Activated CD4-positive, alpha-beta T cell treated with anti-CD3 and anti-CD28 coated beads, Interleukin-2, amount 50 U/mL, for 16 hours (primary cell): ENCODE measurements at regions not wholly inside any gene's neighbourhood (a gene's known extent, or its start where the extent isn't known, plus 50 kb on each side); places are given as distances from the start of the nearest gene placed in this dataset.
A peak's percentile ranks its signal among the peaks of the same experiment; 100 is the strongest.

ENCODE experiments used
- DNase-seq: peaks from one replicate; pipeline ENCODE4 v3.0.0-alpha.2; 2020

DNA sequence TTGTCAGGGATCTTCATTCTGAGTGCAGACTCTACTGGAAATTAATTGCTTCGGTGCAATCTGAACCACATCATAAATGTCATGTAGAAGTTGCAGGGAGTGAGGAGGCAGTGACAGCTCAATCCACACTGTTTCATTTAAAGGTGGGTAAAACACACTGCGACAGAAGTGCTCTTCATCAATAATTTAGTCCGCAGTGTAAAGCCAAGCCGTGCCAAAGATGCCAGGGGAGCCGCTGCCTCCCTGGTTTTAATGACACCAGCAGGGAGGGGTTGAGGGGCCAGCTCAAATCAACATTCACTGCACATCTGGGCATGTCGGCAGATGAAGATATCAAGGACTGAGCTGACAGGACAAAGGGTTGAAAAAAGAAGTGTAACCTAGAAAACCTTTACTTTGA is 305.7 kb upstream of the VRK2 start:
- no peak for DNase-seq

DNA sequence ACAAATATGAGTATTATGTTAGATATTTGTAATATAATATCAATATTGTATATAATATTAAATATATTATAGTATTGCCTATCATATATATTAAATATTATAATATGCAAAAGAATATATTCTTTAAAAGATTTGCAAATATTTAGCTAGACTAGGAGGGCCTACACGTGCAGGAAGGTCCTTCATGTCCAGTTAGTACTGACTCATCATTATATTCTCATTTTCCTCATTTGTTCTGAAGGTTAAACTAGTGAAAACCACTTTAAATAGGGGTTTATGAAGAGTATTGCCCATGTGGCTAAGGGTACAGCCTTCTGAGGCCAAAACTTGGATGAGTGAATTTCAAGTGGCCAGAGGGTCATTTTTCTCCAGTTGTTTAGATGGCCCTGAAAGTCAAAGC is 293.0 kb upstream of the VRK2 start:
- no peak for DNase-seq

DNA sequence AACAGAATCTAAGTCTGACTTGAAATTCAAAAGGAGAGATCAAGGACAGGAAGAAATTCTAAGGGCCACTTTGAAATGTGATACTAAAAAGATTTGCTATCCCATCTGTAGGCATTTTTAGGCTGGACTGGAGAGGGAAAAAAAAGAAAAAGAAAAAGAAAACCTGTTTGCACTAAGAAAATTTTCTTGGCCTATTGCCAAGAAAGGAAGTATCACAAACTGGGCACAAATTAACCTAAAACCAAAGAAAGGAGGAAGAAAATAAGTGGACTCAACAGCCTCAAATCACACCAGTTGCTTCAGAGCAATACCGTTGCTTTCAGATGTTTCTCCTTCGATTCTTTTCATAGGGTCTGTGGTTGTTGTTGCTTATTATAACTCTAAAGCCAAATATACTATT is 287.9 kb upstream of the VRK2 start:
- DNase-seq = no peak

DNA sequence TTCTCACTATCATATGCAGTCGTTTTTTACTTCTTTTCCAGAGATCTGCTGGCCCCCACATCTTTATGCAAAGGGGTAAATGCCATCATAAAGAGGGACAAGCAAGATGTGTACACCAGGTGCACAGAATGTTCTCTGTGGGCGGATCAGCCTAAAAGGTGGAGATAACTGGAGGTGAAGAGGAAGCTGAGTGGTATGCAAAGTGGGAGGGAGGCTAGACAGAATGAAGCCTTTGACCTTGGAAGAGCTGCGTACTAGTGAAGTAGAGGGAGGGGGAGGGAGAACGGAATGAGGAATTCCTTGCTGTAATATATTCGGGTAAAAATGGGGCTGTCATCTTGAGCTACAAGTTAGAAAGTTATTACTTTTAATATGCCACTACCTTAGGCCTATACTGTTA is 287.5 kb upstream of the VRK2 start:
- DNase-seq = no peak

DNA sequence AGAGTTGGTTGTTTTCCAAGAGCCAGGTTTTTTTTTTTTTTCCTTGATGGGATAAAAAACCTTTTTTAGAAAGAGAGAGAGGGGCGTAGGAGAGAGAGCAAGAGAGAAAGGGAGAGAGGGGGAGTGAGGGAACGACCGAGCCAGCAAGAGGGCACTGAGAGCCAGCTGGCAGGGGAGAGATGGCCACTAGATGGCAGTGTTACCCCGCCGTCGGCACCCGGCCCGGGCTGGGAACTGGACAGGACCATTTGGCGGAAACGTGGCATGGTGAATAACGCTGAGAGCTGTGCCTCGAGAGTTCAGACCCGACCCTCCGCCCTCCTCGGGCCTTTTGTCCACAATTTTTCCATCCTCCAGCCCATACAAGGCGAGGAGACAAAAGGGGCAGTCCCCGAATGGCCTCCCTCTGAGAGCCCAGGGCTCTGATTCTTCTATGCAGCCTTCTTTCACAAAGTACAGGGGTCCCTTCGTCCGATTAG is 286.7 kb upstream of the VRK2 start:
- DNase-seq = peak; percentile 79

DNA sequence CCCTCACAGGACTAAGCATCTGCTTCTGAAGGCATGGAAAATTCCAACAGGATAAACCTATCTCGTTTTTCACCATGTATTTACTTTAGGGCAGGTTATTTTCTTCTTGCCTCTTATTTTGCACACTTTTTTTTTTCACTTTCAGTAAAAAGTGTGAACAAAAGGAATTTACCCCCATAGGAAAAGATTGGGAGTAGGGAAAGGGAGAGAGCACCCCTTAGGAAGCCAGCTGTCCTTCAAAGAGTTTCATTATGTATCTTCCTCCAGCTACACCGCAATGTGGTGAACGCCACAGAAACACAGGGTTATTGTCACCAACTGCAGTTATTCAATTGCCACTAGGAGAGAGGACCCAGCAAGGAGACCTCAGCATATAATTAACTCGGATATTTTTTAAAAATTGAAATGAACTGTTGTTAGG is 286.2 kb upstream of the VRK2 start:
- DNase-seq = no peak

DNA sequence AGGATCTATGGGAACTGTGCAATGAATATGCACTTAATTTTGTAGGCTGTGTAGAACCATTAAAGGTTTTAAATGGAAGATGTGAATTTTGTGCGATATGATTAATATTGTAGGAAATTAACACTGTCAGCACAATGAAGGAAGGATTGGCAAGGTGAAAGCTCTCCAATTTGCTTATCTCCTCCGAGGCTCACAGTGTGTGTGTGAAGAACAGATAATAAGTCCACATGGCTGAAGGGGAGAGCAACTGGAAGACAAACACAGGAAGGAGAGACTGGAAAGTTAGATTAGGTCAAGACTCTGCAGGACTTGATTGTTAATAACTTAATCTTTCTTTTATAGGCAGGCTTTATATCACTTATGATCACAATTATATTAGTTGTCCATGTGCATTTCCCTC is 269.7 kb upstream of the VRK2 start:
- no peak for DNase-seq

DNA sequence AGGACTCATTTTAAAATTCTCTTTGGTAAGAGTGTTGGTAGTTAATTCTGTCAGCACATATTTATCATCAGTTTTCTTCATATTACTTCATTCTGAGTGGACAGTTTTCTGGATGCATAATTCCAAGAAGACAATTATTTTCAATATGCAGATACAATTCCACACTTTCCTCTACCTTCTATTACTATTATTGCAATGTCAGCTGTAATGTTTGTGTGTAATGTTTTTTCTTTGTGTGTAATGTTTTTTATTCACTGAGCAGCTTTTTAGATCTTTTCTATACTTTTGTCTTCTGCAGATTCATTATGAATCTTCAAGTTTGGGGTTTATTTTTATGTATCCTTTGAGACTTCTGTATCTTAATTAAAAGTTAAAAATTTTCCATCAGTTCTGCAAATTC is 264.0 kb upstream of the VRK2 start:
- DNase-seq = no peak

DNA sequence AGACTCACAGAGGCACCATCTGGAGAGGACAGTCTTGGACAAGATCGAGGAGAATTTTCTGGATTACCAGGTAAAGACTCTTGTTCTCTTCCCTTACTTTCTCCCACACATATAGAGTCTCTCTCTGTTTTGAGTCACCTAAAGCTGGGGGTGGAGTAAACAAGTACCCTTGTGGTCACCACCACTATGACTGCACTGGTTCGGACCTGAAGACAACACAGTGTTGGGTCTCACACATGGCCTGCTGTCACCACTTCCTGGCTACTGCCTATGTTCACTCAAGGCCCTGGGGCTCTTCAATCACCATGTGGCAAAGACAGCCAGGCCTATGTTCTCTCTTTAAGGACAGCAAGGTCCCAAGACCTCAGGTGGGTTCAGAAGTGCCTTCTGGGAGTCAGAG is 253.3 kb upstream of the VRK2 start:
- no peak for DNase-seq

DNA sequence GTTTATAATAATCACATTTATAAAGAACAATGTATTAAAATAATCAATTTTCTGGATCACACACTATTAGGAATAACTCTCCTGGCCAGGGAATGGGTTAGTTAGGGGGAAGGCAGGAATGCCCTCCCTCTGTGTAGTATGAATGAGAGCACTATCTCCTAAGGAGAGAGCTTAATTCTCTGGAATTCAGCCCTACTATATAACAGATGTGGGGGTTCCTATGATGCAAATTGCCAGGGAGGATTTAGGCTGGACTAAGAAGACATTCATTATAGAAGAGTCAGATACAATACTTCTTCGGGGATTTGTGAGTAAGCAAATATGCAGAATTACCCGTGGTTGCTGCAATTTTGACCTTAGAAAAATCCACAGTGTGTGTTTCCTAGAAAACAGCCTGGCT is 250.1 kb upstream of the VRK2 start:
- no peak for DNase-seq

DNA sequence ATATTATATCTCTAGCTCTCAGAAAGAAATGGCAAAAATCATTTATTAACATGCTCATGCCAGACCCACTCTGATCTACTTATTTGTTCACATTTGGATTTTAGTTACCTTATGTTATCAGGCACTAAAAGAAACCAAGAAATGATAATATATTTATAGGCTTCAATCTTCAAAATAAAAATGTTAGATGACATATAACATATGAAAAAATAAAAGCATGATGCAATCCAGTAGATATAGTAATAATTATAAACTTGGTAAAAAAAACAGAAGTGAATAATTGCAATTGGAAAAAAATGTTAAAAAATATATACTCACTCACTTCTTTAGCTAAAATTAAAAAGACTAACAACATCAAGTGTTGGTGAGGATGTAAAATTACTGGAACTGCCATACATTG is 248.3 kb upstream of the VRK2 start:
- DNase-seq = no peak

DNA sequence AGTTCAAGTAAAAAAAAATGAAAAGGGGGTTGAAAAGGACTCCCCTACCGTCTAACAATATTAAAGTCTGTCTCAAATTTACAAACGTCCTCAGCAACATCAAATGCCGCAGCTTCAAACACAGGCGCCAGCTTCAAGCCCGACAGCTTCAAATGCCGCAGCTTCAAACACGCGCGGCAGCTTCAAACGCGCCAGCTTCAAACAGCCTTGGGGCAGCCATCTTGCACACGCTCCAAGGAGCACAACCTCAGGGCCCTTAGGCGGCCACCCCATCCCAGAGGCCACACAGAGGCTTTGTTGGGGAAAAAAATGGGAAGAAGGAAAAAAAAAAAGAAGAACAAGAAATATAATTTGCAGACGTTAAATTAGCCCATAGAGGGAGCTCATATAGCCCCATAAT is 244.4 kb upstream of the VRK2 start:
- no peak for DNase-seq

DNA sequence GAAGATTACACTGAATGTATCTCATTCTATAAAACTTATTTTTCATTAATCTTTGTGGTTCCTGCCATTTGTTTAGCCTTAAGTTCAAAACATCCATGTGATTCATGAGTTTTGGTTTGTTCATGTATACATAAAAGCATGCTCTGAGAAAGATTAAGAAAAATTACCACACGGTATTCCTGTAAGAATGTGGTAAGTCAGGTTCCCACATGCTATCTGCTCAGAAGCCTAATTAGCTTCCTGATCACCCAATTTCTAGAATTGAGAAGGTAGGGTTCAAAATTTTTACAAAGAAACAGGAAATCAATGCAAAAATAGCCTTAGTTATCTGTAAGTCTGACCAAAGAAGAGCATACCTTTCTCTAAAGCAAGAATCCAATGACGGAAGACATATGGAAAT is 241.6 kb upstream of the VRK2 start:
- no peak for DNase-seq

DNA sequence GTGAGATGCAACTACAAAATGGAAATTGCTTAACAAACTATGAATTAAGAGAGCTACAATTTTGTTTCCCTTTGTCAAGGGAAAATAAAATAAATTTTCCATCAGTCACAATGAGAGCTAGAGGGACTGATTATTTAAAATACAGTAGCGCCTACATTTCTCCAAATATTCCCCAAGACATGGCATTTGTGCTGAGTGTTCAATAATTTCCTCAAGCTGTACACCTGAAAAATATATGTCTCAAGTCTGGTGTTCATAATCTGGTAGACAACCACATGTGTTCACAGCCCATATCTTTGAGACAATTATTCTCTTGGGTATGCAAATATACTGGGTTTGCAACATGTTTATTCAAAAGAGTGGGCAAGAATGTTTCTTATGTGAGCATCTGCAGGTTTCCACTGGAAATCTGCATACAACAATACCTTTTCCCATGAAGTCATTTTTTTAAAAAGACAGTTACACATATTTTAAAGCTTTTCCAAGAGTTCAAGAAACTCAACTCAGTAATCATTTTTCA is 240.1 kb upstream of the VRK2 start:
- DNase-seq = no peak

DNA sequence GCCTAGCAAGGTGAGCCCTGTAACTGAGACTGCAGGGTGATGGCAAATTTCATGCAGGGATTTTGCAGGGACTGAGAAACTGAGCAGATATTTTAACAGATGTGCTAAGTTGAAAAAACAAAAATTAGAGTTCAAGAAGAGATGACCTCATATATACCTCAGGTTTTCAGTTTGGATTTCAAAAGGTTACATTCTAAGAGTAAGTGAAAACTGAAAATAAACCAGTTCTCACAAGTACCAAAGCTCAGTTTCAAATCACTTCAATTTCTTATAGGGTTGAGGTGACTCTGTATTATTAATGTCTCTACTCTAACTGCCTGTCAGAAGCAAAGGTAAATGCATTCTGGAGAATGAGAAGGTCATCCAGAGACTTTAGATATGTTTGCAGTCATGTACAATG is 237.4 kb upstream of the VRK2 start:
- DNase-seq = no peak

DNA sequence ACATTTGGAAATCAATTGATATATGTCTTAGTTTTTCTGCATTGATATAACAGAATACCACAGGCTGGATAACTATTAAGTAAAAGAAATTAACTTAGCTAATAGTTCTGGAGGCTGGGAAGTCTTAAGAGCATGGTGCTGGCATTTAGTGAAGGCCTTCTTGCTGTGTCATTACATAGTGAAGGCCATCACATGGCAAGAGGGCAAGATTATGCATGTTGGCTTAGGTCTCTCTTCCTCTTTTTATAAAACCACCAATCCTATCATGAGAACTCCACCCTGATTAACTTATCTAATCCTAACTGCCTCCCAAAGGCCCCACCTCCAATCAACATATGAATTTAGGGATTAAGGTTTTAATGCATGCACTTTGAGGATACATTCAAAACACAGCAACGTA is 225.5 kb upstream of the VRK2 start:
- no peak for DNase-seq

DNA sequence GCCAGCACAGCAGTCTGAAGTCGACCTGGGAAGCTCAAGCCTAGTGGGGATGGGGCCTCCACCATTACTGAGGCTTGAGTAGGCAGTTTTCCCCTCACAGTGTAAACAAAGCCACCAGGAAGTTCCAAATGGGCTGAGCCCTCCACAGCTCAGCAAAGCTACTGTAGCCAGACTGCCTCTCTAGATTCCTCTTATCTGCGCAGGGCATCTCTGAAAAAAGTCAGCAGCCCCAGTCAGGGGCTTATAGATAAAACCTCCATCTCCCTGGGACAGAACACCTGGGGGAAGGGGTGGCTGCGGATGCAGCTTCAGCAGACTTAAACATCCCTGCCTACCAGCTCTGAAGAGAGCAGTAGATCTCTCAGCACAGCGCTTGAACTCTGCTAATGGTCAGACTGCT is 218.4 kb upstream of the VRK2 start:
- DNase-seq = no peak

DNA sequence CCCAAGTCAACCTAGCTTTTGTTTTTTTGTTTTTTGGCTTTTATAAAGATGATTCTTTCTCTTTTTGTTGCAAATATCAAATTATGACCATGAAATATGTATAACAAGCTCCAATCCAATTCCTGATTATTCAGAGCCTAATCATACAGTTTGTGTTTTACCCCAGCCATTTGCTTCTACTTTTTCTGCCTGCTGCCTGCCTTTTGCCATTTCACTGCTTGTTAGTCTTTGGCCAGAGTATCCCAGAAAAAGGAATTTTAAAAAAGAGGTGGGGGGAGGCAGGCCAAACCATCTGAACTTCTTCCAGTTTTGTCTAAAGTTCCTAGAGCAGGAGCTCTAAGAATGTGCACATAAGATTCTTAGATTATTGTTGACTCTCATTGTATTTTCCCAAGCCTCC is 211.9 kb upstream of the VRK2 start:
- DNase-seq = no peak

DNA sequence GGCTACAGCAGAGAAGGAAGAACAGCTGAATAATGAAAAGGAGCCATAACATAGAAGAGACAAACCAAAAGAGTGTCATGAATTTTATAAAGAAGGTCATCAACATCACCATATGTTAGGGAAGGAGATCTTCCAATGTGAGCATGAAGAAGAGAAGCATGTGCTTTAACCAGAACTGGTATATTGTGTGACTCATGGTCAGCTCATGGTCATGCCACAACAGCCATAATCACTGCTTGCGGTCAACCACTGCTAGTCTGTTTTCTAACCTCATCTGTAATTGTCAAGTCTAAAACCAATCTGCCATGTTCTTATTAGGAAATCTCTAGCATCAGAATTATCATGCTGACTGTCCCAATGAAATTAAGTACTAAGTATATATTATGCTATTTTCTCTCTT is 204.1 kb upstream of the VRK2 start:
- no peak for DNase-seq

DNA sequence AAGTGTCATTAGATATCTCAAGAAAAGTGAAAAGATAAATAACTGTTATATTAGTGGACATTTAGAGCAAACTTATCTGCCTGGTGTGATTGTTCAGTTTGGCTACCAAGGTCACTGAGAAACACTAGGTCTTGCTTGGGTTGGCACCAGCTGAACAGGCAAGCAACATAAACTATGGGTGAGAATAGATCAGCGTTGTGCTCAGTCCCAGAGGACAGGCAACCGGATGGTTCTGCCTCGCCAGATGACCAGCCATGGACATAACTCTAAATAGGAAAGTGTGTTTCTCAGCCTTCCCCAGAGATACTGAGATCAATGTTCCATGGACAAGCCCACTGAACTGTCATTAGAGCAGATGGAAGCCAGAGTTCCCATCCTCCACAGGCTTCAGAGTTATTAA is 203.4 kb upstream of the VRK2 start:
- DNase-seq = no peak

DNA sequence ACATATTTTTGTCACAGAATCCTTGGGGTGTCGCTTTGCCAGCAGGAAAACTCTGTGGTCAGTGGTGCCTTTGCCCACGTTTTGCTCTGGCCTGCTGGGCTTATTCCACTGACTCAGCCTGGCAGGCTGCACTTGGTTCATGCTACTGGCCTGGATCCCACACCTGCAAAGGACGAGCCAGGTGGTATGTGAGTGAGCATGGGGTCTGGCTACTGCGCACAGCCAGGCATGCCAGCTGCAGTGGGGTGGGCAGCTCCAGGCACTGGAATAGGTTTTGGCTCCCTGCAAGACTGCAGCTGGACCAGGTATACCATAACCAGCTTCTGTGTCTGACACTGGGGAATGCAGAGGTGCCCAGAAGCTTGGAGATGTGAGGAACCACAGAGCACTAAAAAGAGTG is 197.9 kb upstream of the VRK2 start:
- DNase-seq = no peak

DNA sequence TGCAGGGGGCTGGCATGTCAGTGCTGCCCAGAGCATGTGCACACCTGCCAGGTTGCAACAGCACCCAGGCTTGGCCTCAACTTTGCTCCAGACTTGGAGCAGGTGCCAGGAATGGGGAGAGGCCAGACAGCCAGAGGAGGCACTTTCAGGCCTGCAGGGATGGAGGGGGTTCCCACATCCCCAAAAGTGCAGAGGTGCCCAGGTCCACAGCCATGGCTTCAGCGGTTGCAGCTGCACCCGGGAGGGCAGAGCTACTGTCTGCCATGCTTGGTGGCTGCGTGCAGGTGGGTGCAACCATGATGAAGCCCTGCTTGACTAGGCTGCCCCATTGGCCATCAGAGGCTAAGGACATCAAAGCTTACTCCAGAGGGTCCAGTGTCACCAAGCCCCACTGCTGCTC is 196.8 kb upstream of the VRK2 start:
- DNase-seq = no peak

DNA sequence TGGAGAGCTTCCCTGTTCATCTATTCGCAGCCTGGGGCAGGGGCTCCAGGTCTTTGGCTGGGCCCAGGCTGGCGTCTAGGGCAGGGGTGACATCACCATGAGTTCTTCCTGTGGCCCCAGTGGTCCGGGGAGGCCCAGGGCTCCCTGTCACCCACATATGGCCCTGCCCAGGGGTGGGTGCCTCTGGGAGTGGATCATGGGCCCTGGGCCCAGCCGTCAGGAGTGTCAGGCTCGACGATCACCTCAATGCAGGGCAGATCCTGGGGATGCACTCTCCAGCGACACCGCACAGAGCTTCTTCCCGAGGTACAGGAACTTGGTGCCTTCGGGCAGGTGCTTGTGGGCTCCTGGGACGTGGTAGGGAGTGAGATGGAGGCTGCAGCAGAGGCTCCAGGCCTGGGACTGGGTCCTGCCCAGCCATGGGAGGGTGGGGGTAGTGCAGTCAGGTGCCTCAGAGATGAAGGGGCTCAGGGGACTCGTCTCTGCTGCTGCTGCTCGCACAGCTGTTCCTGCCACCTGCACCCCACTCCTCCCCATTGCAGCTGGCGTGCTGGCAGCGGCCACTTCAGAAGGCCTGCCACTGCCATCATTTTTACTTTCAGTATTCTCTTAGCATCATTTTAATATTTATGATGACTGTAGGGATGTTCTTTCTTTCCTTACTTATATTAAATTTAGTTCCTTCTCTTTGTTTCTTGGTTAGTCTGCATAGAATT is 196.0 kb upstream of the VRK2 start:
- DNase-seq = no peak

DNA sequence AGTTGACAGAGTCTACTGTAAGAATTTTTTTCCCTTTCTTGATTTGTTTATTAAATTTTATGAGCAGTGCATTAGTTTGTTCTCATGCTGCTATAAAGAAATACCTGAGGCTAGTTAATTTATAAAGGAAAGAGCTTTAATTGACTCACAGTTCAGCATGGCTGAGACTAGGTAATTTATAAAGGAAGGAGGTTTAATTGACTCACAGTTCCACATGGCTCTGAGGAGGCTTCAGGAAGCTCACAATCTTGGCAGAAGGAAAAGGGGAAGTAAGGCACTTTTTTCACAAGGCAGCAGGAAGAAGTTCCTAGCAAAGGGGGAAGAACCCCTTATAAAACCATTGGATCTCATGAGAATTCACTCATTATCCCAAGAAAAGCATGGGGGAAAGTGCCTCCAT is 191.4 kb upstream of the VRK2 start:
- DNase-seq = no peak

DNA sequence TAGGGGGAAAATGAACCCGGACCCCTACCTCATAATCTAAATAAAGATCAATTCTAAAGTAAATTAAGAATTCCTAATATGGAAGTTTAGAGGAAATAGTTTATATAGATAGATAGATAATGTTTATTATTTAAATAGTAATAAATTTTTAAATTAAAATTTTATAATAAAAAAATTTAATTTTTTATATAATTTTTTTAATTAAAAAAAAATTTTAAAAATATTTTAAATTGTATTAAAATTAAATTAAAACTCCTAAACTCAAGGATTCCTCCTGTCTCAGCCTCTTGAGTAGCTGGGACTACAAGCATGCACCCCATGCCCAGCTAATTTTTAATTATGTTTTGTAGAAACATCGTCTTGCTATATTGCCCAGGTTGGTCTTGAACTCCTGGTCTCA is 186.9 kb upstream of the VRK2 start:
- DNase-seq = no peak
